CD4-positive, alpha-beta T cell (primary cell): ENCODE measurements at regions not wholly inside any gene's neighbourhood (a gene's known extent, or its start where the extent isn't known, plus 50 kb on each side); places are given as distances from the start of the nearest gene placed in this dataset.

Experiments used
- ATAC-seq: fragments of 200-7000 bp; cut with Tn5 transposase; one replicate; pipeline ENCODE4 v1.10.0; 2022; ENCODE audit warnings: mild to moderate bottlenecking; ENCODE audit not compliant: poor library complexity
- CTCF ChIA-PET: fragments of 350-600 bp; sonication (Branson Sonifier 250); formaldehyde crosslinking; loops from one replicate; lab custom pipeline; 2021; ENCODE audit warnings: antibody characterized with exemption, inconsistent platforms; lab: Charles Lee
- POLR2A ChIA-PET: fragments of 350-600 bp; sonication (Branson Sonifier 250); formaldehyde crosslinking; loops from one replicate; lab custom pipeline; 2021; ENCODE audit warnings: antibody characterized with exemption, inconsistent platforms; lab: Charles Lee
- DNase-seq, 14 experiments: peaks; one replicate each; pipeline ENCODE4 v3.0.0-alpha.2; 2013 to 2020; ENCODE audit warnings: mixed read lengths in 2 of 14
- H3K27ac ChIP-seq, 2 donors: one replicate each; pipeline versions ENCODE4 v1.5.1 to v1.7.0; 2013; ENCODE audit warnings: low read length in 2 of 2, low read depth in 1 of 2, mild to moderate bottlenecking in 1 of 2
- H3K27me3 ChIP-seq, 2 experiments: 1 replicate in 1 of 2; 2 replicates in 1 of 2; pipeline versions ENCODE4 v1.6.1 to v1.7.0; 2013; ENCODE audit warnings: low read length in 2 of 2, control low read depth in 1 of 2, mild to moderate bottlenecking in 1 of 2, moderate library complexity in 1 of 2; ENCODE audit not compliant: insufficient read depth in 2 of 2, control insufficient read depth in 1 of 2
- H3K36me3 ChIP-seq: one replicate; pipeline ENCODE4 v1.6.1; 2013; ENCODE audit warnings: low read length, control low read depth; ENCODE audit not compliant: insufficient read depth
- H3K4me1 ChIP-seq: one replicate; pipeline ENCODE4 v1.6.1; 2013; ENCODE audit warnings: low read length, control low read depth; ENCODE audit not compliant: insufficient read depth
- H3K4me3 ChIP-seq: one replicate; pipeline ENCODE4 v1.5.1; 2013; ENCODE audit warnings: mild to moderate bottlenecking, low read length, moderate library complexity
- H3K9me3 ChIP-seq, 2 experiments: 1 replicate in 1 of 2; 2 replicates in 1 of 2; pipeline versions ENCODE4 v1.6.1 to v1.7.0; 2013; ENCODE audit warnings: low read length in 2 of 2, mild to moderate bottlenecking in 2 of 2, control low read depth in 1 of 2, moderate library complexity in 1 of 2; ENCODE audit not compliant: control insufficient read depth in 1 of 2, insufficient read depth in 1 of 2
- H3K27ac Mint-ChIP-seq: one replicate; pipeline ENCODE4 v1.8.0; 2020; ENCODE audit warnings: mixed read lengths
- H3K27me3 Mint-ChIP-seq: one replicate; pipeline ENCODE4 v1.8.0; 2021; ENCODE audit warnings: mixed read lengths
- H3K36me3 Mint-ChIP-seq: one replicate; pipeline ENCODE4 v1.8.0; 2021; ENCODE audit warnings: low read depth, mixed read lengths
- H3K4me1 Mint-ChIP-seq: one replicate; pipeline ENCODE4 v1.8.0; 2021; ENCODE audit warnings: low read depth, mixed read lengths
- H3K4me3 Mint-ChIP-seq: one replicate; pipeline ENCODE4 v1.8.0; 2020; ENCODE audit warnings: mild to moderate bottlenecking, mixed read lengths
- H3K9me3 Mint-ChIP-seq: one replicate; pipeline ENCODE4 v1.8.0; 2020; ENCODE audit warnings: mixed read lengths
- intact Hi-C, 2 experiments: fragments of 100-400 bp; cut with DNase I in 1 of 2; cut with micrococcal nuclease in 1 of 2; formaldehyde crosslinking; loops; one replicate each; pipeline versions ENCODE4 v1.15.1 to v1.9.0; 2023 to 2025; cut with DNase I, micrococcal nuclease
- TF ChIP-seq, protein P1 (sequence below): fragments of 200-600 bp; IDR thresholded peaks from one replicate; pipeline ENCODE4 v1.8.0; 2022; ENCODE audit warnings: antibody characterized with exemption, mild to moderate bottlenecking

DNA sequence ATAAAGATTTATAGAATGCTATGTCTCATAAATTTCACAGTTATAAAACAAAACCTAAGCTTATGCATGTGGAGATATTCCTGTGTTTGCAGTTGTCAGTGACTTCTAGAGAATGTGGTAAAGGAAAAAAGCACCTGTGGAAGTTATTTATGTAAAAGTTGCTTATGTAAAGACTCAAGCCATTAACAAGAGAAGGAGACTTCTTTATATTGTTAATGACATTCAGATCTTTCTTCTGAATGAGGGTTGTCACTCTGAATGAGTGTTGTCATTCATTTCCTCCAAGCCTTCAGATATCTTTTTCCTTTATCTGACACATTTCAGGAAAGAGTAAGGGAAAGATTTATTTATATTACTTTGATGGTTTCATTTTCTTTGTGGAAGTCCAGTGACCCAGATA lies 202.6 kb downstream of the TM9SF2 start:
- H3K4me3 ChIP-seq, result no peak overlapping the region
- H3K4me1 Mint-ChIP-seq, result no peaks in the 10 kb centered on the region
- TF ChIP-seq, protein P1, sequence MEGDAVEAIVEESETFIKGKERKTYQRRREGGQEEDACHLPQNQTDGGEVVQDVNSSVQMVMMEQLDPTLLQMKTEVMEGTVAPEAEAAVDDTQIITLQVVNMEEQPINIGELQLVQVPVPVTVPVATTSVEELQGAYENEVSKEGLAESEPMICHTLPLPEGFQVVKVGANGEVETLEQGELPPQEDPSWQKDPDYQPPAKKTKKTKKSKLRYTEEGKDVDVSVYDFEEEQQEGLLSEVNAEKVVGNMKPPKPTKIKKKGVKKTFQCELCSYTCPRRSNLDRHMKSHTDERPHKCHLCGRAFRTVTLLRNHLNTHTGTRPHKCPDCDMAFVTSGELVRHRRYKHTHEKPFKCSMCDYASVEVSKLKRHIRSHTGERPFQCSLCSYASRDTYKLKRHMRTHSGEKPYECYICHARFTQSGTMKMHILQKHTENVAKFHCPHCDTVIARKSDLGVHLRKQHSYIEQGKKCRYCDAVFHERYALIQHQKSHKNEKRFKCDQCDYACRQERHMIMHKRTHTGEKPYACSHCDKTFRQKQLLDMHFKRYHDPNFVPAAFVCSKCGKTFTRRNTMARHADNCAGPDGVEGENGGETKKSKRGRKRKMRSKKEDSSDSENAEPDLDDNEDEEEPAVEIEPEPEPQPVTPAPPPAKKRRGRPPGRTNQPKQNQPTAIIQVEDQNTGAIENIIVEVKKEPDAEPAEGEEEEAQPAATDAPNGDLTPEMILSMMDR, result no peak
- H3K36me3 Mint-ChIP-seq, result no peaks in the 10 kb centered on the region
- ChIA-PET POLR2A (no interaction called here), CTCF (no interaction called here)
- H3K4me3 Mint-ChIP-seq, result no peak overlapping the region
- DNase-seq (no peak), ATAC-seq (no peak)
- H3K9me3 Mint-ChIP-seq, result no peaks in the 10 kb centered on the region
- no peak overlapping the region for H3K27ac Mint-ChIP-seq
- no peaks in the 10 kb centered on the region for H3K27me3 ChIP-seq
- H3K4me1 ChIP-seq, result no peaks in the 10 kb centered on the region
- no peaks in the 10 kb centered on the region for H3K27me3 Mint-ChIP-seq
- no peaks in the 10 kb centered on the region for H3K9me3 ChIP-seq
- intact Hi-C loops, result no loop called here
- H3K36me3 ChIP-seq, result no peaks in the 10 kb centered on the region
- H3K27ac ChIP-seq, result no peak overlapping the region

- Histone ChIP-seq H3K27me3 (no peaks in the 10 kb centered on the region), H3K27ac (no peak overlapping the region), H3K4me3 (no peak overlapping the region), H3K36me3 (no peaks in the 10 kb centered on the region), H3K4me1 (no peaks in the 10 kb centered on the region), H3K9me3 (no peaks in the 10 kb centered on the region)
- CTCF ChIA-PET, result interaction anchor here (0.6 to 0.7 kb wide), 2 partner anchors 284 to 1815 kb away, joined by 3 read pairs; no protein-coding TSS in a partner anchor
- no peak for ATAC-seq
- DNase-seq, result no peak
- no peaks in the 10 kb centered on the region for H3K9me3 Mint-ChIP-seq
- H3K4me3 Mint-ChIP-seq, result no peak overlapping the region
- H3K27me3 Mint-ChIP-seq, result no peaks in the 10 kb centered on the region
- H3K27ac Mint-ChIP-seq, result no peak overlapping the region
- intact Hi-C loops, result no loop called here
- H3K4me1 Mint-ChIP-seq, result no peaks in the 10 kb centered on the region
- POLR2A ChIA-PET, result no interaction called here
- no peaks in the 10 kb centered on the region for H3K36me3 Mint-ChIP-seq
- TF ChIP-seq, protein P1, result no peak
These were observed 201.5 kb downstream of the TM9SF2 start for GRCh38 chr13:99702687-99703319.

DNA sequence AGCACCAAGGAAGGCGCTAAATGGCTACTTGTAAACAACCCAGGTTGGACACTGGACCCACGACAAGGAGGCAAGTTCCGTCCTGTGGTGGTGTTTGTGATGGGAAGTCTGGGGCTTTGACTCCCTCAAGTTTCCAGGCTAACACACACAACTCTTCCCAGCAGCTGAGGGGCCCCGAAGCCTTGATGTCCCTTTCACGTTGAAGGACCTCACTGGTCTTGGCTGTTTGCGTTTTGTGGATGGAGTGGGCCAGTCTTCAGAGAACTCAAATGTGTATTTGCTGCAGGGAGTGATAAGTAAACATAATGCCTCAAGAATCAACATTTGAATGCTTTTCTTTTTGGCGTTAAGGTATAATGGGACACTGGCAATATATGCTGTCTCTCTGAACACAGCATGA lies 199.2 kb downstream of the TM9SF2 start:
- Histone ChIP-seq H3K9me3 (no peaks in the 10 kb centered on the region), H3K36me3 (no peaks in the 10 kb centered on the region), H3K27me3 (no peaks in the 10 kb centered on the region), H3K4me3 (no peak overlapping the region), H3K27ac (no peak overlapping the region), H3K4me1 (no peaks in the 10 kb centered on the region)
- TF ChIP-seq, protein P1, result no peak
- Mint-ChIP-seq H3K36me3 (no peaks in the 10 kb centered on the region), H3K9me3 (no peaks in the 10 kb centered on the region), H3K27ac (no peak overlapping the region), H3K4me3 (no peak overlapping the region), H3K27me3 (no peaks in the 10 kb centered on the region), H3K4me1 (no peaks in the 10 kb centered on the region)
- intact Hi-C loops, result no loop called here
- ChIA-PET CTCF (no interaction called here), POLR2A (no interaction called here)
- DNase-seq (no peak), ATAC-seq (no peak)
